NB4 (cell line): ENCODE measurements at regions not wholly inside any gene's neighbourhood (a gene's known extent, or its start where the extent isn't known, plus 50 kb on each side); places are given as distances from the start of the nearest gene placed in this dataset.

ENCODE experiments used
- CTCF ChIP-seq: IDR thresholded peaks from one replicate; pipeline ENCODE4 v1.5.1; 2012; ENCODE audit warnings: low read depth, low read length
- MAX ChIP-seq: IDR thresholded peaks from 2 replicates; pipeline ENCODE4 v1.6.1; 2011; ENCODE audit warnings: low read depth, low read length
- MYC ChIP-seq: IDR thresholded peaks from 2 replicates; pipeline ENCODE4 v1.6.1; 2011; ENCODE audit warnings: low read depth, low read length
- POLR2A ChIP-seq: IDR thresholded peaks from 2 replicates; pipeline ENCODE4 v1.6.1; 2011; ENCODE audit warnings: mild to moderate bottlenecking; ENCODE audit not compliant: insufficient read length; ENCODE audit errors: extremely low read depth

GRCh38 chr12:92224685-92225331, 79.2 kb upstream of the BTG1 start:
- TF ChIP-seq CTCF (no peak), POLR2A (no peak), MAX (no peak), MYC (no peak)
